Panc1 (cell line): ENCODE measurements at regions not wholly inside any gene's neighbourhood (a gene's known extent, or its start where the extent isn't known, plus 50 kb on each side); places are given as distances from the start of the nearest gene placed in this dataset.

Experiments used
- ATAC-seq: fragments of 200-7000 bp; cut with Tn5 transposase; 2 replicates; pipeline ENCODE4 v1.9.1; 2020; ENCODE audit warnings: mild to moderate bottlenecking, moderate library complexity
- BruUV-seq: library from RNA; stranded (reverse); fragments of 400-500 nt; replicated peaks from 2 replicates; lab custom pipeline; 2021; lab: Mats Ljungman, UMichigan
- CTCF ChIA-PET: fragments of 300-600 bp; sonication (Branson Sonifier 250); formaldehyde crosslinking; loops from one replicate; lab custom pipeline; 2022; ENCODE audit warnings: antibody characterized with exemption; lab: Charles Lee
- POLR2A ChIA-PET: fragments of 300-600 bp; sonication (Branson Sonifier 250); formaldehyde crosslinking; loops from one replicate; lab custom pipeline; 2022; ENCODE audit warnings: antibody characterized with exemption; lab: Charles Lee
- DNase-seq: peaks from one replicate; pipeline ENCODE4 v3.0.0-alpha.2; 2010; ENCODE audit warnings: low read depth, low spot score
- H3K27ac ChIP-seq: 2 replicates; pipeline ENCODE4 v1.5.1; 2011; ENCODE audit warnings: mild to moderate bottlenecking, low read length, inconsistent platforms
- H3K27me3 ChIP-seq: fragments of 200-500 bp; sonication (Bioruptor generic); 2 replicates; pipeline ENCODE4 v1.6.0; 2014; ENCODE audit warnings: low read length, inconsistent platforms; ENCODE audit not compliant: control insufficient read depth, insufficient read depth
- H3K36me3 ChIP-seq: fragments of 200-500 bp; sonication (Bioruptor generic); 2 replicates; pipeline ENCODE4 v1.5.1; 2014; ENCODE audit warnings: inconsistent platforms, mild to moderate bottlenecking, low read length, moderate library complexity; ENCODE audit not compliant: control insufficient read depth, insufficient read depth
- H3K4me1 ChIP-seq: 2 replicates; pipeline ENCODE4 v1.5.1; 2011; ENCODE audit warnings: inconsistent platforms, mild to moderate bottlenecking, low read length, moderate library complexity; ENCODE audit not compliant: control insufficient read depth, insufficient read depth
- H3K4me3 ChIP-seq, 2 experiments: 2 replicates each; pipeline ENCODE4 v1.5.1; 2011 to 2012; ENCODE audit warnings: low read depth in 2 of 2, low read length in 2 of 2, mild to moderate bottlenecking in 2 of 2, inconsistent platforms in 1 of 2, moderate library complexity in 1 of 2
- H3K9me3 ChIP-seq: fragments of 200-500 bp; sonication (Bioruptor generic); 2 replicates; pipeline ENCODE4 v1.5.1; 2014; ENCODE audit warnings: low read depth, mild to moderate bottlenecking, inconsistent platforms, low read length, moderate library complexity; ENCODE audit not compliant: control insufficient read depth, insufficient read depth
- POLR2AphosphoS5 ChIP-seq: IDR thresholded peaks from 2 replicates; pipeline ENCODE4 v1.6.1; 2012; ENCODE audit warnings: mild to moderate bottlenecking, low read depth, low read length, moderate library complexity
- SIN3A ChIP-seq: IDR thresholded peaks from 2 replicates; pipeline ENCODE4 v1.6.1; 2012; ENCODE audit warnings: low read depth, mild to moderate bottlenecking, low read length, moderate library complexity, borderline replicate concordance; ENCODE audit not compliant: insufficient read depth
- TCF7L2 ChIP-seq: IDR thresholded peaks from 2 replicates; pipeline ENCODE4 v1.6.1; 2011; ENCODE audit warnings: mild to moderate bottlenecking, low read depth, low read length, inconsistent platforms
- in situ Hi-C: cut with HindIII; loops from 2 replicates; pipeline ENCODE4 v1.10.0; 2016; ENCODE audit warnings: low sequenced_read_pairs, low pct_unique_long_range_greater_than_20kb
- intact Hi-C: fragments of 100-400 bp; cut with micrococcal nuclease; formaldehyde crosslinking; loops from one replicate; pipeline ENCODE4 v1.10.0; 2022; ENCODE audit not compliant: unreplicated experiment
- TF ChIP-seq, protein P1 (sequence below), 2 experiments: IDR thresholded peaks; 2 replicates each; pipeline ENCODE4 v1.6.1; 2011 to 2012; ENCODE audit warnings: low read depth in 2 of 2, control low read depth in 1 of 2, low read length in 1 of 2, mild to moderate bottlenecking in 1 of 2, moderate library complexity in 1 of 2; ENCODE audit not compliant: insufficient read depth in 1 of 2
- TF ChIP-seq, protein P2 (sequence below): fragments of 450-650 bp; IDR thresholded peaks from 2 replicates; pipeline ENCODE4 v1.5.1; 2017; ENCODE audit warnings: mild to moderate bottlenecking

- intact Hi-C loops (no loop called here), in situ Hi-C loops (no loop called here)
- Histone ChIP-seq H3K4me3 (no peak overlapping the region), H3K27ac (no peak overlapping the region), H3K36me3 (no peaks in the 10 kb centered on the region), H3K4me1 (no peaks in the 10 kb centered on the region), H3K27me3 (no peaks in the 10 kb centered on the region), H3K9me3 (no peaks in the 10 kb centered on the region)
- ATAC-seq: no peak
- ChIA-PET CTCF (no interaction called here), POLR2A (no interaction called here)
- TF ChIP-seq, protein P1, sequence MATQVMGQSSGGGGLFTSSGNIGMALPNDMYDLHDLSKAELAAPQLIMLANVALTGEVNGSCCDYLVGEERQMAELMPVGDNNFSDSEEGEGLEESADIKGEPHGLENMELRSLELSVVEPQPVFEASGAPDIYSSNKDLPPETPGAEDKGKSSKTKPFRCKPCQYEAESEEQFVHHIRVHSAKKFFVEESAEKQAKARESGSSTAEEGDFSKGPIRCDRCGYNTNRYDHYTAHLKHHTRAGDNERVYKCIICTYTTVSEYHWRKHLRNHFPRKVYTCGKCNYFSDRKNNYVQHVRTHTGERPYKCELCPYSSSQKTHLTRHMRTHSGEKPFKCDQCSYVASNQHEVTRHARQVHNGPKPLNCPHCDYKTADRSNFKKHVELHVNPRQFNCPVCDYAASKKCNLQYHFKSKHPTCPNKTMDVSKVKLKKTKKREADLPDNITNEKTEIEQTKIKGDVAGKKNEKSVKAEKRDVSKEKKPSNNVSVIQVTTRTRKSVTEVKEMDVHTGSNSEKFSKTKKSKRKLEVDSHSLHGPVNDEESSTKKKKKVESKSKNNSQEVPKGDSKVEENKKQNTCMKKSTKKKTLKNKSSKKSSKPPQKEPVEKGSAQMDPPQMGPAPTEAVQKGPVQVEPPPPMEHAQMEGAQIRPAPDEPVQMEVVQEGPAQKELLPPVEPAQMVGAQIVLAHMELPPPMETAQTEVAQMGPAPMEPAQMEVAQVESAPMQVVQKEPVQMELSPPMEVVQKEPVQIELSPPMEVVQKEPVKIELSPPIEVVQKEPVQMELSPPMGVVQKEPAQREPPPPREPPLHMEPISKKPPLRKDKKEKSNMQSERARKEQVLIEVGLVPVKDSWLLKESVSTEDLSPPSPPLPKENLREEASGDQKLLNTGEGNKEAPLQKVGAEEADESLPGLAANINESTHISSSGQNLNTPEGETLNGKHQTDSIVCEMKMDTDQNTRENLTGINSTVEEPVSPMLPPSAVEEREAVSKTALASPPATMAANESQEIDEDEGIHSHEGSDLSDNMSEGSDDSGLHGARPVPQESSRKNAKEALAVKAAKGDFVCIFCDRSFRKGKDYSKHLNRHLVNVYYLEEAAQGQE (IDR thresholded peaks at IDR 0.05; ENCODE audit: insufficient read depth in 1 of 2, low read depth in 2 of 2, low read length in 1 of 2): no peak
- TF ChIP-seq POLR2AphosphoS5 (no peak), SIN3A (no peak), TCF7L2 (no peak)
- TF ChIP-seq, protein P2, sequence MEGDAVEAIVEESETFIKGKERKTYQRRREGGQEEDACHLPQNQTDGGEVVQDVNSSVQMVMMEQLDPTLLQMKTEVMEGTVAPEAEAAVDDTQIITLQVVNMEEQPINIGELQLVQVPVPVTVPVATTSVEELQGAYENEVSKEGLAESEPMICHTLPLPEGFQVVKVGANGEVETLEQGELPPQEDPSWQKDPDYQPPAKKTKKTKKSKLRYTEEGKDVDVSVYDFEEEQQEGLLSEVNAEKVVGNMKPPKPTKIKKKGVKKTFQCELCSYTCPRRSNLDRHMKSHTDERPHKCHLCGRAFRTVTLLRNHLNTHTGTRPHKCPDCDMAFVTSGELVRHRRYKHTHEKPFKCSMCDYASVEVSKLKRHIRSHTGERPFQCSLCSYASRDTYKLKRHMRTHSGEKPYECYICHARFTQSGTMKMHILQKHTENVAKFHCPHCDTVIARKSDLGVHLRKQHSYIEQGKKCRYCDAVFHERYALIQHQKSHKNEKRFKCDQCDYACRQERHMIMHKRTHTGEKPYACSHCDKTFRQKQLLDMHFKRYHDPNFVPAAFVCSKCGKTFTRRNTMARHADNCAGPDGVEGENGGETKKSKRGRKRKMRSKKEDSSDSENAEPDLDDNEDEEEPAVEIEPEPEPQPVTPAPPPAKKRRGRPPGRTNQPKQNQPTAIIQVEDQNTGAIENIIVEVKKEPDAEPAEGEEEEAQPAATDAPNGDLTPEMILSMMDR: no peak
- BruUV-seq: no TSS peak
- DNase-seq: no peak
Observed at GRCh38 chrX:124478046-124478445, 131.7 kb downstream of the SH2D1A start.

- no TSS peak for BruUV-seq
- H3K4me3 ChIP-seq: no peak overlapping the region
- TF ChIP-seq TCF7L2 (no peak), SIN3A (no peak), POLR2AphosphoS5 (no peak)
- TF ChIP-seq, protein P2: no peak
- TF ChIP-seq, protein P1 (IDR thresholded peaks at IDR 0.05; ENCODE audit: insufficient read depth in 1 of 2, low read depth in 2 of 2, low read length in 1 of 2): no peak
- H3K27me3 ChIP-seq: no peaks in the 10 kb centered on the region
- no peaks in the 10 kb centered on the region for H3K9me3 ChIP-seq
- H3K27ac ChIP-seq: no peak overlapping the region
- POLR2A ChIA-PET: no interaction called here
- no peak for ATAC-seq
- CTCF ChIA-PET: no interaction called here
- in situ Hi-C loops: no loop called here
- no peak for DNase-seq
- no peaks in the 10 kb centered on the region for H3K36me3 ChIP-seq
- H3K4me1 ChIP-seq: no peaks in the 10 kb centered on the region
- intact Hi-C loops: no loop called here
Observed at GRCh38 chrX:124488412-124489161, 142.2 kb downstream of the SH2D1A start.
